VCaP (cell line): ENCODE measurements at regions not wholly inside any gene's neighbourhood (a gene's known extent, or its start where the extent isn't known, plus 50 kb on each side); places are given as distances from the start of the nearest gene placed in this dataset.
"Not testable (repeated sequence)": the region's sequence is repeated elsewhere in the genome, so short reads cannot be mapped to it uniquely, and the experiment has no call there.

Source experiments
- H3K27ac ChIP-seq: fragments of 450-650 bp; 2 replicates; pipeline ENCODE4 v1.5.1; 2017
- CTCF ChIP-seq: fragments of 450-650 bp; conservative IDR thresholded peaks from 2 replicates; pipeline ENCODE4 v1.5.1; 2017; ENCODE audit warnings: mild to moderate bottlenecking, moderate library complexity

- no peak for TF ChIP-seq CTCF
Measured at GRCh38 chr15:95699578-95699977, 630.9 kb upstream of the NR2F2 start.

GRCh38 chr15:95700692-95701091, 629.8 kb upstream of the NR2F2 start:
- H3K27ac ChIP-seq: not testable (repeated sequence)

More at GRCh38 chr15:95699578-95699977, 630.9 kb upstream of the NR2F2 start:
- H3K27ac ChIP-seq: no peak overlapping the region

- H3K27ac ChIP-seq: no peak overlapping the region
- TF ChIP-seq CTCF: no peak
Measured at GRCh38 chr15:95701410-95701809, 629.1 kb upstream of the NR2F2 start.

GRCh38 chr15:95709959-95710695, 620.4 kb upstream of the NR2F2 start:
- no peak for TF ChIP-seq CTCF
- no peak overlapping the region for H3K27ac ChIP-seq

GRCh38 chr15:95712785-95713184, 617.7 kb upstream of the NR2F2 start:
- no peak overlapping the region for H3K27ac ChIP-seq
- TF ChIP-seq CTCF: no peak

GRCh38 chr15:95713324-95713723, 617.2 kb upstream of the NR2F2 start:
- no peak for TF ChIP-seq CTCF
- H3K27ac ChIP-seq: no peak overlapping the region

GRCh38 chr15:95715116-95715903, 615.2 kb upstream of the NR2F2 start:
- no peak for TF ChIP-seq CTCF
- H3K27ac ChIP-seq: no peak overlapping the region
